Stimulated activated CD8-positive, alpha-beta memory T cell treated with anti-CD3 and anti-CD28 coated beads, Interleukin-12 subunit alpha, Interleukin-12 subunit beta, amount 100 ng/mL, for 24 hours (primary cell): ENCODE measurements at regions not wholly inside any gene's neighbourhood (a gene's known extent, or its start where the extent isn't known, plus 50 kb on each side); places are given as distances from the start of the nearest gene placed in this dataset.

ENCODE experiments used
- DNase-seq: peaks from one replicate; pipeline ENCODE4 v3.0.0-alpha.2; 2020; ENCODE audit errors: extremely low read depth

DNA sequence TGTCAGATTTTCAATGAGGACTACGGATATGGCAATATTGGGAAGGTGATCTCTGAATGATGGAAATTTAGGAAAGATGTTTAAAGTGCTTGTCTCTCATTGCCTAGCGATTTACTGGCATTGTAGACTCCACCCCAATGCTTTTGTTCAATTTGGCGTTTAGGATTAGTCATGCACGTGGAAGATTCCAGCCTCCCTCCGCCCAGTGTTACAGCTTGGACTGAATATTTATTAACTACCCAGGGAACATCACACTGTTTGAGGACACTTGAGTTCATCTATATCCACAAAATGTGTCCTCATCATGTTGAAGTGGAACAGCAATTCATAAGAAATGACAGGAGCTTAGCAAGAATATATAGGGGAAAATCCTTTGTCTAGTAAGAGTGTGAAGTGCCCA is 738.8 kb upstream of the RBFOX1 start:
- no peak for DNase-seq

DNA sequence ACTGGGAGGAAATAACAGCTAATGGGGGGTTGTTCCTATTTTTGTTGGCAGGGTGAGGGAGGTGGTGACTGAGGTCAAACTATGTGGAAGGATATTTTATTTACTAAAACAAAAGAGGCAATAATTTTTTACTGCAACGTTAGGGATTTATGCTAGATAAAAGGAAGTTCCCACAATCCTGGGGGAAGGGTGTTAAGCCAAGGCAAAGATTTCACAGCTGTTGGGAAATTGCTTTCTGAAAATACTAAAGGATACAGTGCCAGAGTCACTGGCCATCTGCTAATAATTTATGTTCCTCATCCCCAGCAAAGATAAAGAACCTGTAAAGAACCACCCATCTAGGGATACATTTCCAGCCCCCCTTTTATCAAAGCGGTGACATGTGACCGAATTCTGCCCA is 756.0 kb upstream of the RBFOX1 start:
- no peak for DNase-seq

GRCh38 chr16:6576113-6576512 is 756.5 kb upstream of the RBFOX1 start:
- no peak for DNase-seq

- no peak for DNase-seq
Measured at GRCh38 chr16:6574146-6574545, 758.5 kb upstream of the RBFOX1 start.

- DNase-seq, result no peak
Measured at GRCh38 chr16:6573577-6573976, 759.1 kb upstream of the RBFOX1 start.

DNA sequence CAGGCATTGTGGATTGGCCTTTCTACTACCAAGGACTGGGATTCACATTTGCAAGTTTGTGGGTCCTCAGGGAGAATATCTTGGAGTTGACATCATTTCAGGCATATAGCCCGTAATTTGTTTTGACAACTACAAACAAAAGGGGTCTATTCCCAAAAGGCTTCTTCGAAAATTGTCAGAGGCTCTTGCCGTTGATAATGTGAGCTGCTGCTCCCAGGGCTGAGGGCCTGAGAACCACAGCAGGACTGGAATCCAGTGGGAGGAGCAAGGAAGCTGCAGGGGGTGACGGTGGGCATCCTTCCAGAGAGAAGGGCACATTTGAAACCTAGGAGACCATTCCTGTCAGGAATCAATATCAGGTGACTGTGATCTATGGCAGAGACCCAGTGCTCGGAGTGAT is 761.6 kb upstream of the RBFOX1 start:
- no peak for DNase-seq

DNA sequence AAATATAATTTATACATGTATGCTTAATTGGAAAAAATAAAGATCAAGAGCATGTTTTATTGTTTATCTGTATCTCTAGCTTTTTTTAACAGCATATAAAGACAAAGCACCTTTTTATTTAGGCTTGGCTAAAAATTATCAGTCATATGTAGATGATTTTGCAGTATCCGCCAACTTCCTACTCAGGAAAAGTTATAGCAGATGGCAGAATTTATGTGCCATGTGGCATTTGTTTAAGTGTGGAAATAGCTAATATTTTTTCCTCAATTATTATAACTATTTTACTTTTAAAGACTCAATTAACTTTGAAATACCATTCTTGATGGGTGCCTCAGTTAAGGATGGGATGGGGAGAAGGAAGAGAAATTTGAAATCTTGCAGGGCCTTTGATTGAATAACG is 762.1 kb upstream of the RBFOX1 start:
- DNase-seq, result no peak

GRCh38 chr16:6562986-6563385 is 769.7 kb upstream of the RBFOX1 start:
- no peak for DNase-seq

- DNase-seq, result no peak
Measured at GRCh38 chr16:6560306-6561100, 772.1 kb upstream of the RBFOX1 start.

- no peak for DNase-seq
Measured at GRCh38 chr16:6558661-6559060, 774.0 kb upstream of the RBFOX1 start.

GRCh38 chr16:6558126-6558525 is 774.5 kb upstream of the RBFOX1 start:
- DNase-seq, result no peak

DNA sequence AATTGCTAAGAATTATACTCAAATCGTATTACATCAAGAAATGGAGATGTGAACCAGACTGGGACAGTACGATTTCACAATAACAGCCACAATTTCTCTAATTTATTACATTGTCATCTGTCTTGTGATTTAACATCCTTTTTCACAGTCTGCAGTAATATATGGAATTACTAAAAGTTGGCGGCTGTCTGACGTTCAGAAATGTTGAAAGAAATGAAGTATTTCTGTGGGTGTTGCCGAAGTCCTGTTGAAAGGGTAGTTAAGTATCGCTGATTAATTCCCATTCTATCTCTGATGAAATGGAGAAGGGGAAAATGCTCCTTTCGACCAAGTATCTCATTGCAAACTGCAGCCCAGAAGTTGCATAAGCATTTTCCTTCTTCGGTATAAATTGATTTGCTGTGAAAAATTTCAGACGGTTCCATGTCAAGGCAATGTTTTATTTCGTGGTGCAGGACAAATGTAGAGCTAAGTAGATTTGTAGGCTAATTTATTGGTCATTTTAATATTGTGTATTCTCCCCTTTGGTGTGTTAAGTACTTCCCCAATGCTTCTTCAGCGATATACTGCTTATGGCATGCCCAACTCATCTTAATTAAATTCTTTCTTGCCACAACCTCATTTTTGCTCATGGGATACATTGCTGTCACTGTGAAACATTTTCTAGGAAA is 775.2 kb upstream of the RBFOX1 start:
- DNase-seq, result no peak

- DNase-seq, result no peak
Measured at GRCh38 chr16:6549415-6549814, 783.2 kb upstream of the RBFOX1 start.

DNA sequence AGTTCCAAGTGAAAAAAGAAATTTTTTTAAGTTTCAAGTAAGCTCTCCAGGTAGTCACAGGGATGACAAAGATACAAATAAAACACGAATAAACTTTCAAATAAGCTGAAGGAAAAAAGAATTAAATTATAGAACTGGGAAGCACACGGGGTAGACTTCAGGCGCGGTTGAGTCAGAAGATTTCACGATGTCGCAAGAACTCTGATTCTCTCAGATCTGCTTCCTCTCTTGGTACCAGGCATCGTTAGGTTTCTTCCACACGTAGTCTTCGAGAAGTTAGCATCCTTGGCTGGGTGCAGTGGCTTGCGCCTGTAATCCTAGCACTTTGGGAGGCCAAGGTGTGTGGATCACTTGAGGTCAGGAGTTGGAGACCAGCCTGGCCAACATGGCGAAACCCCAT is 784.1 kb upstream of the RBFOX1 start:
- DNase-seq, result no peak

DNA sequence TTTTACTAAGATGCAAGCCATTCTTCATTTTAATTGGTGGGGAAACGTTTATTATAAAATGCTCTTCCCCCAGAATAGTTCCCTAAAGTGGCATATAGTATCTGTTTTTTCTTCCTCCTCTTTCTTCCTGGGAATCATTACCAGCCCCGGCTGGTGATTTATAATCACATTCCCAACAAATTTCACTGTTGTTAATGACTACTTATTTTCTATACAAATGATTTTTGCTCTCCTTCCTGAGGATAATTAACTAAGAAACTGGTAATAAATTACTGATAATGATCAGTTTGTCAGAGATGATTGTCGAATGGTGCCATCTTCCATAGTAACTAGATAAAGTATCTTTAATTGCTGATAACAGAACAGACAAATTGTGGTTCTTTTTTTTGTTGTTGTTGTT is 785.5 kb upstream of the RBFOX1 start:
- DNase-seq, result no peak

- DNase-seq, result no peak
Measured at GRCh38 chr16:6545329-6545728, 787.3 kb upstream of the RBFOX1 start.

DNA sequence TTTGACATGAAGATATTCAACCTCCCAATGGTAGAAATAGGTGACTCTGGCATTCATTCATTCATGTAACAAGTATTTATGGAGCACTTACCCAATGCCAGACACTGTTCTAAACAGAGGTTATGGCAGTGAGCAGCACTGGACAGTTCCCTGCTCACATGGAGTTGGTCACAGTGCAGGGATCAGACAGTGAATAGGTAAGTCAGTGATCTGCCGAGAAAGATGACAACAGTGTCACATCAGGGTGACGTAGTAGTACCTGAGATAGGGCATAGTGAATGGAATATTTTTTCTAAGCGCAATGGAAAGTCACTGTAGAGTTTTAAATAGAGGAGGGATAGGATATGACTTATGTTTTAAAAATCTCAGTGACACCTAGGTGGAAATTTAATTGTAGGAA is 791.4 kb upstream of the RBFOX1 start:
- no peak for DNase-seq

GRCh38 chr16:6536411-6536810 is 796.2 kb upstream of the RBFOX1 start:
- DNase-seq, result no peak

GRCh38 chr16:6531067-6531466 is 801.6 kb upstream of the RBFOX1 start:
- DNase-seq, result no peak

GRCh38 chr16:6528217-6528616 is 804.4 kb upstream of the RBFOX1 start:
- no peak for DNase-seq

- no peak for DNase-seq
Measured at GRCh38 chr16:6527646-6528045, 805.0 kb upstream of the RBFOX1 start.

- DNase-seq, result no peak
Measured at GRCh38 chr16:6524501-6524900, 808.1 kb upstream of the RBFOX1 start.

DNA sequence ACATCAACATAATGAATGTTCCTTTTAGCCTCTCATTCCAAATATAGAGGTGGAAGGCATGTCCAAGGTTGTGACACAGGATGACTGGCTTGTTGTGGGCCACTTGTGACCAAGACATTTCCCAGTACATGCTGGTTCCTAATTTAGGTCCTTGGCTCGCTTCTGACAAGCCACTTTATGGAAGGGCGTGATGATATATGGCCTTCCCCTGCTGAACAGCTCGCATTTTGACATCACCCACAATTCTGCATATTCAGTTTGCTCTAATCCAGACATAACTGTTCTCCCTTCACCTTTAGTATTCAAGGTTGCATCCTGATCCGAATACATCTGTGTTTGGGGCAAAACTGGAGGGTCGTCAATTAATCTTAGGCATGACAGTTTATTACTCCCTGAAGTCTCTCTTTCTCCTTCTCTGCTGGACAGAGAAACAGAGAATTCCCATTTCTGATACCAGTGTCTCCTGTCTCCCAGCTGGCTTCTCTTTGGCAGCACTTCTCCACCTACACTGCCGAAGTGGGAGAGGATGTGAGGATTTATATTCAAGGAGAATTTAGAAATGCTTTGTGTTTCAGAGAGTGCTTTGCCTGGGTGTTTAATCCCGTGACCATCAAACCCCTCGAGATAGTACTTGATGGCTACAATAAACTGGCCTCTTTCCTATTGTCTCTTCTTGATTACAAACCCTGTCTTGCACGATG is 815.5 kb upstream of the RBFOX1 start:
- DNase-seq, result no peak
